ENCODE measurements at regions not wholly inside any gene's neighbourhood (a gene's known extent, or its start where the extent isn't known, plus 50 kb on each side); places are given as distances from the start of the nearest gene placed in this dataset.
A peak's percentile ranks its signal among the peaks of the same experiment; 100 is the strongest.

DNA sequence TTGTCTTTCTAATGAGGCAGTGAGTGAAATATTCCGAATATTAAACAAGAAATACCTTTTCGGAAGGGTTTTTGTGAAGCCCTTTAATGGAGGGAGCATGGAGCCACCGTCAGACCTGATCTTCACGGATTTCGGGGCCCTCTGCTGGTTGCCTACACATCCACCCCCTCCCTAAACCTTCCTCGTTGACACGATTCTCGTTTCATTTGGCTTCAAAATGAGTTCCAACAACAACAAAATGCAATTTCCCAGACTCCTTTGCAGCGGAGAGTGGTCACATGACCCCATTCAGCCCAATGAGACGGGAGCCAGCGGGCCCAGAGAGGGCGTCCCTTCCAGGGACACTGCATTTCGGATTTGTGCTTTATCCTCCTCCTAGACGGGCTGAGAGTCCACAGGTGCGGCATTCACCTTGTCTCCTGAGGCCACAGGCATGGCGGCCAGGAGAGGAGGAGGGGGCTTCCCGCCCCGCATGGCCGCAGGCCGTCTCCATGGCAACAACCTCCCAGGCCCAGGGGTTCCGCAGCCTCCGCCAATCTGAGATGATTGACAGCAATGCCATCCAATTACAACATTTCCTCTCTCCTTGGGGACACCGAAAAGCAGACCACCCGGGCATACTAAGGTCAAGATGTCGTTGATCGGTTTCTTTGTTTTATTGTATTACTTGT lies 259.8 kb downstream of the C16orf95 start:
- H3K4me2 ChIP-seq (ENCODE audit: low read length), result no peak overlapping the region
- DNase-seq (ENCODE audit: low spot score), result no peak
- H4K20me1 ChIP-seq (ENCODE audit: insufficient read depth, low read length), result no peaks in the 10 kb centered on the region
- no peaks in the 10 kb centered on the region for H3K9me2 ChIP-seq (ENCODE audit: insufficient read depth, low read length)
- POLR2A ChIA-PET, result no interaction called here
- BruUV-seq (replicated peaks), result no TSS peak
- intact Hi-C loops (cut with micrococcal nuclease; ENCODE audit: unreplicated experiment), result no loop called here
- peaks cover 3% of the 10 kb centered on the region; the same call in 1 of the 2 replicates for H3K79me2 ChIP-seq (ENCODE audit: insufficient read depth, low read depth, low read length)
- no peak for TF ChIP-seq EZH2phosphoT487 (IDR thresholded peaks at IDR 0.05; ENCODE audit: borderline replicate concordance, low read depth, low read length)
- TF ChIP-seq, protein P1, sequence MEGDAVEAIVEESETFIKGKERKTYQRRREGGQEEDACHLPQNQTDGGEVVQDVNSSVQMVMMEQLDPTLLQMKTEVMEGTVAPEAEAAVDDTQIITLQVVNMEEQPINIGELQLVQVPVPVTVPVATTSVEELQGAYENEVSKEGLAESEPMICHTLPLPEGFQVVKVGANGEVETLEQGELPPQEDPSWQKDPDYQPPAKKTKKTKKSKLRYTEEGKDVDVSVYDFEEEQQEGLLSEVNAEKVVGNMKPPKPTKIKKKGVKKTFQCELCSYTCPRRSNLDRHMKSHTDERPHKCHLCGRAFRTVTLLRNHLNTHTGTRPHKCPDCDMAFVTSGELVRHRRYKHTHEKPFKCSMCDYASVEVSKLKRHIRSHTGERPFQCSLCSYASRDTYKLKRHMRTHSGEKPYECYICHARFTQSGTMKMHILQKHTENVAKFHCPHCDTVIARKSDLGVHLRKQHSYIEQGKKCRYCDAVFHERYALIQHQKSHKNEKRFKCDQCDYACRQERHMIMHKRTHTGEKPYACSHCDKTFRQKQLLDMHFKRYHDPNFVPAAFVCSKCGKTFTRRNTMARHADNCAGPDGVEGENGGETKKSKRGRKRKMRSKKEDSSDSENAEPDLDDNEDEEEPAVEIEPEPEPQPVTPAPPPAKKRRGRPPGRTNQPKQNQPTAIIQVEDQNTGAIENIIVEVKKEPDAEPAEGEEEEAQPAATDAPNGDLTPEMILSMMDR (conservative IDR thresholded peaks at IDR 0.05; ENCODE audit: low read length), result 0 out of 2 replicates have a peak, but pooled peaks have one; percentile 21
- CTCF ChIA-PET (ENCODE audit: unreplicated experiment), result no interaction called here
- no peaks in the 10 kb centered on the region for H3K36me3 ChIP-seq (ENCODE audit: insufficient read depth, low read length)
- H3K4me1 ChIP-seq (ENCODE audit: insufficient read depth, low read length, poor library complexity, severe bottlenecking), result peaks cover 27% of the 10 kb centered on the region
- H2AFZ ChIP-seq (ENCODE audit: low read length), result no peak overlapping the region
- H3K27ac ChIP-seq (ENCODE audit: low read depth, low read length, poor library complexity, severe bottlenecking), result no peak overlapping the region
- H3K9me3 ChIP-seq (ENCODE audit: low read length), result 0 out of 2 replicates have a peak, but pooled peaks cover 7% of the 10 kb centered on the region
- H3K4me3 ChIP-seq (ENCODE audit: low read depth, low read length, poor library complexity, severe bottlenecking), result no peak overlapping the region

DNA sequence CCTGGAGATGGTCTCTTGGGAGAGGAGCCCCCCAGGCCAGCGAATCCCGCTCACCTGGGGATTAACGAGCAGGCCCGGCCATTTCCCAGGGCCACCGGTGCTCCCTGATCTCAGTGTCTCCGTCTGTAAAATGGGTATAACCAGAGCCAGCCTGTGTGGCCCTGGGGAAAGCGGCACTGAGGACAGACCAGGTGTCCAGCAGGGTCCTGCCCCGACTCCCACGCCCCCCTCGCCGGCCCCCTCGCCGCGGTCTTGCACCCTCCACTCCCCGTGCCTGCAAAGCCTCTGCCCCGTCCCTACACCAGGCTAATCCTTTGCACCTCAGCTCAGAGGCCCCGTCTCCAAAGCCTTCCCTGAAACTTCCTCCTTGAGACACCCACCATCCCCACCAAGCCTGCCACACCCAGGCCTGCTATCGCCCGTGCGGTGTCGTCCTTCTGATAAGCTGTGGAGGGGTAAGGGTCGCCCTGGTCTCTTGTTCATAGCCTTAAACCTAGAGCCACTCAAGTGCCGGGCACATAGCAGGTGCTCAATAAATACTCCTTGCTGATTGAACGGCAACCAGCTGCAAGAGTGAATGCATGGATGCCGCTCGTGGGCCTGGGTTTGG lies 259.1 kb downstream of the C16orf95 start:
- ChIA-PET POLR2A (no interaction called here), CTCF (ENCODE audit: unreplicated experiment) (no interaction called here)
- no peak overlapping the region for H3K27ac ChIP-seq (ENCODE audit: low read depth, low read length, poor library complexity, severe bottlenecking)
- H3K9me2 ChIP-seq (ENCODE audit: insufficient read depth, low read length), result no peaks in the 10 kb centered on the region
- H3K4me3 ChIP-seq (ENCODE audit: low read depth, low read length, poor library complexity, severe bottlenecking), result no peak overlapping the region
- no peaks in the 10 kb centered on the region for H4K20me1 ChIP-seq (ENCODE audit: insufficient read depth, low read length)
- no TSS peak for BruUV-seq (replicated peaks)
- H3K4me2 ChIP-seq (ENCODE audit: low read length), result no peak overlapping the region
- DNase-seq (ENCODE audit: low spot score), result no peak
- H3K4me1 ChIP-seq (ENCODE audit: insufficient read depth, low read length, poor library complexity, severe bottlenecking), result peaks cover 34% of the 10 kb centered on the region
- H3K9me3 ChIP-seq (ENCODE audit: low read length), result 0 out of 2 replicates have a peak, but pooled peaks cover 7% of the 10 kb centered on the region
- H3K79me2 ChIP-seq (ENCODE audit: insufficient read depth, low read depth, low read length), result peaks cover 3% of the 10 kb centered on the region; the same call in 1 of the 2 replicates
- no peak overlapping the region for H2AFZ ChIP-seq (ENCODE audit: low read length)
- intact Hi-C loops (cut with micrococcal nuclease; ENCODE audit: unreplicated experiment), result no loop called here
- H3K36me3 ChIP-seq (ENCODE audit: insufficient read depth, low read length), result no peaks in the 10 kb centered on the region
- TF ChIP-seq, protein P1 (conservative IDR thresholded peaks at IDR 0.05; ENCODE audit: low read length), result no peak
- no peak for TF ChIP-seq EZH2phosphoT487 (IDR thresholded peaks at IDR 0.05; ENCODE audit: borderline replicate concordance, low read depth, low read length)

DNA sequence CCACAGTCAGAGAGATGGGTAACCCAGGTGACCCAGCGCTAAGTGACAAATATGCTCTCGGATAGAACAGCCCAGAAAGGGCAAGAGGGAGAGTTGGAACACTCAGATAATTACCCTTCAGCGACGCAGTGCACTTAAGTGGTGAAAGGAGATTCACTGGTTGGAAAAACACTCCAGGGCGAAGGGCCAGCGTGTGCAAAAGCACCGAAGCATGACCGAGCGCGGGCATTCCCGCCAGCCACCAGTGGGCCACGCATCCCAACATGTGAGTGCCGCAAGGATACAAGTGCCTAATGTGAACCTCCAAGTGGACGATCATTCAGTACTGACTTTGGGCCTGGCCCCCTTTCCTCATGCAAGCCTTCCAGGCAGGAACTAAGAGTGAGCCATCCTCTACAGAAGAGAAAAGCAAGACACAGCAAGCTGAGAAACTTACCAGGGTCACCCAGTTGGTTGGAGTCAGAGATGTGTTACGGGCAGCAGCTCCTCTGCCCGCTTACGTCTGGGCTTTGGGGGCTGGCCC lies 258.4 kb downstream of the C16orf95 start:
- ChIA-PET POLR2A (no interaction called here), CTCF (ENCODE audit: unreplicated experiment) (no interaction called here)
- TF ChIP-seq EZH2phosphoT487 (IDR thresholded peaks at IDR 0.05; ENCODE audit: borderline replicate concordance, low read depth, low read length), result no peak
- TF ChIP-seq, protein P1 (conservative IDR thresholded peaks at IDR 0.05; ENCODE audit: low read length), result no peak
- Histone ChIP-seq H3K36me3 (ENCODE audit: insufficient read depth, low read length) (no peaks in the 10 kb centered on the region), H3K9me2 (ENCODE audit: insufficient read depth, low read length) (no peaks in the 10 kb centered on the region), H3K4me1 (ENCODE audit: insufficient read depth, low read length, poor library complexity, severe bottlenecking) (peaks cover 41% of the 10 kb centered on the region), H3K4me3 (ENCODE audit: low read depth, low read length, poor library complexity, severe bottlenecking) (no peak overlapping the region), H4K20me1 (ENCODE audit: insufficient read depth, low read length) (no peaks in the 10 kb centered on the region), H3K79me2 (ENCODE audit: insufficient read depth, low read depth, low read length) (peaks cover 7% of the 10 kb centered on the region; the same call in 1 of the 2 replicates), H2AFZ (ENCODE audit: low read length) (no peak overlapping the region), H3K4me2 (ENCODE audit: low read length) (no peak overlapping the region), H3K9me3 (ENCODE audit: low read length) (0 out of 2 replicates have a peak, but pooled peaks cover 7% of the 10 kb centered on the region), H3K27ac (ENCODE audit: low read depth, low read length, poor library complexity, severe bottlenecking) (no peak overlapping the region)
- intact Hi-C loops (cut with micrococcal nuclease; ENCODE audit: unreplicated experiment), result no loop called here
- no TSS peak for BruUV-seq (replicated peaks)
- DNase-seq (ENCODE audit: low spot score), result no peak

Measured in OCI-LY7 (cell line).